Skeletal muscle cell (primary cell): ENCODE measurements at regions not wholly inside any gene's neighbourhood (a gene's known extent, or its start where the extent isn't known, plus 50 kb on each side); places are given as distances from the start of the nearest gene placed in this dataset.

Experiments used
- DNase-seq: peaks from one replicate; pipeline ENCODE4 v3.0.0-alpha.2; 2010; ENCODE audit warnings: low read depth
- H3K4me3 ChIP-seq: 2 replicates; pipeline ENCODE4 v1.5.1; 2011; ENCODE audit warnings: low read depth, mild to moderate bottlenecking, control low read depth, low read length, moderate library complexity

DNA sequence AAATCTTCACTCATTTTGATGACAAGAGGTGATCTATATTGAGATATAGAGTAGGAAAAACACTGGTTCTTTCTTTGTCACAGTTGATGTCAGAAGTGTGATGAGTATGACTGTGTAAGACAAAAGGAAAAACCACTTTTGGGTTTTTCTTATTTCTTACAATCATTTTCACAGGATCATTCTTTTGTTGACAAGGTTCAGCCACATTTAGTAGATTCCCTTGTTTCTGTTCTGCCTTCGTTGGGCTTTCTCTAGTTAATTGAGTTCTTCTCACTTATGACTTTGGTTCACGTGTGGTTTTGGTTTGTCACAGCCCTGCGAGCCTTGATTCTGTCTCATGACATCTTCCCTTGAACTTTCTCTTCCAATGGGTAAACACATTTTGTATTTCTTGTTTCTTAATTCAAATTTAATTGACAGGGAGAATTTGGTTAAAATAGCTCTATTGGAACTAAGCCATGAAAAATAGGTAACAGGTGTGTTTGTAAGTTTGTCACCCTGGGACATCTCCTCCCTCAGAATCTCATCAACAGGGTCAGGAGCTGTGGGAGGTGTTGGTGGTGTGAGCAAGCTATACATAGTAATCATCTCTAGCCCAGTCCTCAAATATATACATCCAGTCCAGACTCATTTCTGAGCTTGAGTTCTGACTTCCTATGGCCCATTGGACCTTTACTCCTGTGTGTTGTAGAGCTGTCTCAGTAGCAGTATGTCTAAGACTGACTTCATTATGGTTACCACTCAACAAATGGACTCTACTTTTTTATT, 255.3 kb downstream of the BMP4 start:
- no peak for DNase-seq
- H3K4me3 ChIP-seq: no peak overlapping the region

DNA sequence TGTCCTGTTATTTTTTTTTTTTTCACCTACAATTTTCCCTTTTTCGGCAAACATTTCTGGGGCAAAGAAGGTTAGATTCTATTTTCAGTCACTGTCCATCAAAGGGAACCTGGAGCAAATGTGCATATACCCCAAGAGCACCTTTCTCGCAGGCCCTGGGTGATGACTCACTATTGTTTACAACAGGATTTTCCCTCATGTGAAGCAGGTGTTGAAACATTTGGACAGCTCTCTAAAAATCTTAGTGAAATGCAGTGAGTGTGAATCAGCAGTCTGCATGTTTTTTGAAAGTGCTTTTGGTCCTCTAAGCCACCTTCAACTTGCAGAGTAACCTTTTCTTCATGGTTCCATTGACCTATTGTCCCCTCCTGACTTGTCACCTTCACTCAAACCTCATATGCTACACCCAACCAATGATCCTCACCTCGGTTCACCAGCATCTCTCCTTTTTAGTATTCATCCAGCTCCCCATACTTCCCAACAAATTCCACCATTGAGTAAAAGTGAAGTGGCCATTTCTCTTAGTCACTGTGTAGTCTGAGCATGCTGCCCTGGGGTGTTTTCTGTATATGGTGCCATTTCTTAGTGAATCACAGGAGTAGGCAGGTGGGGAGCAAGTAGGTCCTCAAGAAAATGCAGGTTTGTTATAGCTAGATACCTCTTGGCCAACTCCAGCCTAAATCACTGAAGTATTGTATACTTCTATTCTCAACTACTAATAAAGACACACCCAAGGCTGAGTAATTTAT, 260.2 kb downstream of the BMP4 start:
- no peak for DNase-seq
- H3K4me3 ChIP-seq: no peak overlapping the region

DNA sequence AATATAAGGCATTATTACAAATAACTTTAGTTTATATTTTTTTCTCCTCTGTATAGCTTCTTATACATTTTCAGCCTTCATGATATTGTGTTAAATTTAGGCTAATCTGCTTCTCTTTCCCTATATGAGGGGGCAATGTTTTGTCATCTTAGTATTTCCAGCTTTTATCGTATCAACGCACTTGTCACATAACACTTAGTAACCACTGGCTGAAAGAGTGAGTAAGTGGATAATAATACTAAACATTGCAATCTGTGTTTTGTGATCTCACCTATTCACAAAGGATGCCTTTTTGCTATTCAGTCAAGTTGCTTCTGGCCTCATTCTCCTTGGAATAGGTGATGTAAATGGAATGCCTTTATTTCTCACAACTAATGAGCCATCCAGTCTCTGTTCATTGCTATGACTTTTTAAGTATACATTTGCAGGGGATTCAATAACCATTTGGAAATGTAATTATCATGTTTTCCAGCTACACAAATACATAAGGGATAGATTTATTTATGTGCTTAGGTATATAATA, 260.9 kb downstream of the BMP4 start:
- no peak overlapping the region for H3K4me3 ChIP-seq
- no peak for DNase-seq

DNA sequence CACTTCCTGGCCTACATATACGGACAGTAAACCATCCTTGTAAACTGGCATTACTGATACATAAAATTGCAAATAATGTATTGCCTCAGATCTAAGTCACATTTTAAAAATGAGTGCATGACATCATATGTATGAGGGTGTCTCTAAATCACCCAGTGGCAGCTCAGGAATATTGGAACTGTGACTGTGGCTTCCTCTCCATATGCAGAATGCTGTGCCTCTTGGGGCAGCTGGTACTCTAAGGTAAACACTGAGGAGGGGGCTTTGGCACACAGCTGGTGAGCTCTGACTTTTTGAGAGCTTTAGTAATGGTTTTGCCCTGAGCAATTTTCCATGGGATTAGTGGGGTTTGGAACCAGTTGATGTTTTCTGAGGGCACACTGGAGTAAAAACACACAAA, 263.7 kb downstream of the BMP4 start:
- no peak overlapping the region for H3K4me3 ChIP-seq
- no peak for DNase-seq

- H3K4me3 ChIP-seq: no peak overlapping the region
- no peak for DNase-seq
Observed at GRCh38 chr14:53692451-53692850, 264.2 kb downstream of the BMP4 start.

- DNase-seq: no peak
- no peak overlapping the region for H3K4me3 ChIP-seq
Observed at GRCh38 chr14:53683229-53683628, 273.4 kb downstream of the BMP4 start.

DNA sequence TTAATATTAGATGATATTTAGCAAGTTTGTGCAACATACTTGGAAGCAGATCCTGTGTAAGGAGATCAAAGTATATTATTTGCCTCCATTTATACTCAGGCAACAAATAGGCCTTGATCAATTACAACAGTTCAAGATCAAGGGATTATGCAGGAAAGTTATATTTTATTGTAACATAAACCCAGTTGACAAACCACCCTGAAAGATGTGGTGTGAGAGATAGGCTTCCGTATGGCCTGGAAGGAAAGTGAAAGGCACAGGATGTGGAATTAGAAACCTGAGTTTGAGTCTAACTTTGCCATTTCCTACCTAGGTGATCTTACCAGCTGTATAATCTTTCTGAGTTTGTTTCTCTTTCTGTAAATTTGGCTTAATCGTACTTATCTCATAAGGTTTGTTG, 284.1 kb downstream of the BMP4 start:
- H3K4me3 ChIP-seq: no peak overlapping the region
- DNase-seq: no peak

GRCh38 chr14:53670701-53671100, 285.9 kb downstream of the BMP4 start:
- H3K4me3 ChIP-seq: no peak overlapping the region
- peak; percentile 80 for DNase-seq

DNA sequence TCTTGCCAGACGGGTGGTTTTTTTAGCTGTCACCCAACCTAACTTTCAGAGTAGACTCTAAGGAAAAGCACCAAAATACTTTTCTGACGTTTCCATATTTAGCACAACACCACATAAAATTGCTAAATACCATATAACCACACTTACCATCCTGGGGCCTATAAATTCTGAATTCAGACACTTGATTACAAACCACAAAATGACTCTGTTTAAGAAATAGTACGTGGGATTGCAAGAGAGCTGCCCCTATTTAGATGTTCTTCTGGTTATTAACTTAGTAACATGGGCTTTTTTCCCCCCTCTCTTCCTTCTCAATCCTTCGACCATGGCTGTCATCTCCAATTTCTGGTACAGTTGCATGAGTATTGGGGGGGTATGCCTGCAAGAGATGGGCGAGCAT, 287.7 kb downstream of the BMP4 start:
- no peak overlapping the region for H3K4me3 ChIP-seq
- DNase-seq: peak; percentile 37

GRCh38 chr14:53663709-53664108, 292.9 kb downstream of the BMP4 start:
- no peak overlapping the region for H3K4me3 ChIP-seq
- DNase-seq: no peak

GRCh38 chr14:53655080-53655785, 301.4 kb downstream of the BMP4 start:
- DNase-seq: no peak
- no peak overlapping the region for H3K4me3 ChIP-seq

GRCh38 chr14:53652068-53652467, 304.6 kb downstream of the BMP4 start:
- H3K4me3 ChIP-seq: no peak overlapping the region
- DNase-seq: no peak

DNA sequence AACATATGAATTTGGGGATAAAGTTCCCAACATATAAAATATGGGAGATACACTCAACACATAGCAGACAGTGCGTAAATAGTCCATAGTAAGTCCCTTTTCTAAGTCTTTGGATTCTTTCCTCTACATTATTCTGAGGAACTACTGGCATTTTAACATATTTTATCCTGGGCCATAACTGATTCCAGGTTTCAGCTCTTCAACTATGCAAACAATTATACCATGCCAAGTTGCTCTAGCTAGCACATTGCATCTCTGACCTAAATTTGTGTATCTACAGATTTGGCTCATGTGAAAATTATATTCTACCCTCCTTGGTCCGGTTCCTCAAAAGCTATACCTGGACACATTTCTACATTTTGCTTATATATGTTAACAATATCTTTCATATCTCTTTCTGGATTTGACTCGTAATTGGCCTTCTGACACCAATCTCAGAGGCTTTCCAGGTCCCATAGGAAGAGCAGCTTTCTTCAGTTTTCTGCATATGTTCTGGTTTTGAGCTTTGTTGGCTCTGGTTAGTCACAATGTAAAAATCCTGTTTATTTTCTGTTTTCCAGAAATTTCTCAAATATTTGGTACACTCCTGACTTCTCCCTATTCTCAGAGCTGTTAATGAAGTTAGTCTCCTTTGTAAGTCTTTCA, 305.4 kb downstream of the BMP4 start:
- no peak overlapping the region for H3K4me3 ChIP-seq
- DNase-seq: no peak

DNA sequence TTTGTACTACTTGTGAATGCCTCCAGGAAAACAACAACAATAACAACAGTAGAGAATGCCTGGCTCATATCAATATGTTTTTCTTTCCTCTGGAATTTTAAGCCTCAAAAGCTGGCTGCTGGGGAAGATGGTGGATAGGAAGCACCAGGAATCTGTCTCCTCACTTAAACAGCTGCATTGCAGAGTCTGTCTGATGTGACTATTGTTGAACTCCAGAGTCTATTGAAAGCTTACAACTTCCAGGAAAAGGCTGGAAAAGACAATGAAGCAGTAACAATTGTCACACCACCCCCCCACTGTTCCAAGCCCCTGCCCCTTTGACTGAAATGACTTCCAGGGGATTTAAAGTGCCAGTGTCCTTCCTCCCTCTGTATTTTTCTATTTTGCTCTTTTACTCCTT, 309.7 kb downstream of the BMP4 start:
- H3K4me3 ChIP-seq: no peak overlapping the region
- DNase-seq: no peak

DNA sequence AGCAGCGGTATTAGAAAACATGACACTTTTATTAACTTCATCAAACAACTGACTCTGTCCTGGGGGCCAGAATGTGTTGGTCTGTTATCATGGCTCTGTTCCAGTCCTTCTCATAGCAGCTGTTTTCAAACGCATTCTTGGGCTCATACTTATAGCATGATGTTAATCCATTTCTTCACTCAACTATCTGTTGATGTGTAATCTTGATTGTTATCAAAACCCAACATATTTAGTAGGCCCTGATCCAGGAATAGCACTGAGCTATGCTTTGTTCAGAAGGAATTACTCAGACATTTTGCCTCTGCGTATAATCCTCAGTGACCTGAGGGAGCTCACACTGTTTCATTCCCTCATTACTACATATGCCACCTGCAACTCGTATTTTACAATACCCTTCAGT, 315.9 kb downstream of the BMP4 start:
- no peak overlapping the region for H3K4me3 ChIP-seq
- DNase-seq: peak; percentile 54

- no peak for DNase-seq
- H3K4me3 ChIP-seq: no peak overlapping the region
Observed at GRCh38 chr14:53638966-53639365, 317.7 kb downstream of the BMP4 start.

GRCh38 chr14:53634793-53635192, 321.8 kb downstream of the BMP4 start:
- H3K4me3 ChIP-seq: no peak overlapping the region
- DNase-seq: no peak

DNA sequence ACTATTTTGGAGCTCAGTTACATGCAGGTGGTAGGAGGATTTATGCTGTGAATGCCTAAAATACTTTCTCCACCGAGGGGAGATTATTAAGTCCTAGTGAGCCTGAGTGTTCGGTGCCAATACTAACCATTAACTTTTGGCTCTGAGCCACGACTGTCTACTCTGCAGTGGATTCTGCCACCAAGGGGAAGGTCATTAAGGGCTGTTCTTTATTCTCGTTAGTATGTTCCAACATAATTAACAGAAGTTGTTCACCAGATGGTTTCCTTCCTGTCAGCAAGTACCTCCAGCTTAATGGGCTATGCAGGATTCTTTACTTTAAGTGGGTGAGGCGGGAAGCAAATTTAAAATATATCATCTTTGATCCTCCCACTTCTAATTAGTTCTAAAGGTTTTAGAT, 326.3 kb downstream of the BMP4 start:
- no peak overlapping the region for H3K4me3 ChIP-seq
- no peak for DNase-seq

DNA sequence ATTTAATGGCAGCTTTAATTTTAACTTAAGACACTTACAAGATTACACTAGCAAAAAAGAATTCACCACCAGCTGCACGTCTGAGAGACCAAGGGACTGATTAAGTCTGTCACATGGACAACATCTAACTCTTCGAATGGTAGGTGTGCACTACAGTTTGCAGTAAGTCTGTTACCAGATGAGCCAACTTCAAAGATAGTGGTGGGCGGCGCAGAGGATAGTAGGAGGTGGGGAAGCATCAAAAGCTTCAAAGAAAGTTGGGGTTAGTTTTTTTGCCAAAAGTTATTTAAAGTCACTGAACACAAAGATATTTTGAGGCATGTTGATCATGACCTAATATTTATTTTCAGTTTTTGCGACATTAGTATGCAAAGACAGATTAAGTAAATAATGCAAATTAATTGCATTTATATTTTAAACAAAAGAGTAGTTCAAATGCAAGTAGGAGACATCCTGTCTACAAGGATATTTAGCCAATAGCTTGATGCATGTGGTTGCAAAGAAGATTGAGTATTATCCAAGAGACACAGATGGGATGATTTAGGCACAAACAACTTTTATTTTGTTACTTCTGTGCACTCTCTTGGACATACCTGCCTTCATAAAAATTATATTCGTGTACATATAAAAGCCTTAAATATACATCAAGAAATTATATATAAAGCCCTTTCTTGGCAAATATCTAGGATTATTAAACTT, 327.7 kb downstream of the BMP4 start:
- DNase-seq: no peak
- no peak overlapping the region for H3K4me3 ChIP-seq
